ENCODE measurements at regions not wholly inside any gene's neighbourhood (a gene's known extent, or its start where the extent isn't known, plus 50 kb on each side); places are given as distances from the start of the nearest gene placed in this dataset.
"Not testable (repeated sequence)": the region's sequence is repeated elsewhere in the genome, so short reads cannot be mapped to it uniquely, and the experiment has no call there.

- Histone ChIP-seq H3K9me3 (replicated peaks) (no peaks in the 10 kb centered on the region), H3K4me3 (no peak overlapping the region), H3K36me3 (no peaks in the 10 kb centered on the region), H3K4me1 (no peaks in the 10 kb centered on the region), H3K27ac (no peak overlapping the region), H3K27me3 (no peaks in the 10 kb centered on the region)
- DNase-seq, result no peak
Observed at GRCh38 chr11:92083123-92083522, 141.5 kb upstream of the FAT3 start.

GRCh38 chr11:92082652-92083051 is 142.0 kb upstream of the FAT3 start:
- Histone ChIP-seq H3K36me3 (no peaks in the 10 kb centered on the region), H3K27ac (no peak overlapping the region), H3K9me3 (replicated peaks) (no peaks in the 10 kb centered on the region), H3K27me3 (no peaks in the 10 kb centered on the region), H3K4me1 (no peaks in the 10 kb centered on the region), H3K4me3 (no peak overlapping the region)
- DNase-seq, result no peak

- not testable (repeated sequence) for DNase-seq
Observed at GRCh38 chr11:92074498-92074897, 150.1 kb upstream of the FAT3 start.

GRCh38 chr11:92071660-92072059 is 153.0 kb upstream of the FAT3 start:
- Histone ChIP-seq H3K4me1 (no peaks in the 10 kb centered on the region), H3K36me3 (no peaks in the 10 kb centered on the region), H3K27ac (no peak overlapping the region), H3K4me3 (no peak overlapping the region), H3K9me3 (replicated peaks) (no peaks in the 10 kb centered on the region), H3K27me3 (no peaks in the 10 kb centered on the region)
- DNase-seq, result no peak

More at GRCh38 chr11:92074498-92074897, 150.1 kb upstream of the FAT3 start:
- H3K4me3 ChIP-seq; H3K27ac ChIP-seq; H3K4me1 ChIP-seq; H3K9me3 ChIP-seq (replicated peaks); H3K36me3 ChIP-seq; H3K27me3 ChIP-seq: not testable (repeated sequence)

- Histone ChIP-seq H3K4me1 (no peaks in the 10 kb centered on the region), H3K27me3 (no peaks in the 10 kb centered on the region), H3K27ac (no peak overlapping the region), H3K36me3 (no peaks in the 10 kb centered on the region), H3K4me3 (no peak overlapping the region), H3K9me3 (replicated peaks) (no peaks in the 10 kb centered on the region)
- DNase-seq, result no peak
Observed at GRCh38 chr11:92070026-92070889, 154.4 kb upstream of the FAT3 start.

- no peak for DNase-seq
- no peaks in the 10 kb centered on the region for H3K4me1 ChIP-seq
Observed at GRCh38 chr11:92067016-92067415, 157.6 kb upstream of the FAT3 start.

GRCh38 chr11:92061456-92062062 is 163.1 kb upstream of the FAT3 start:
- no peak overlapping the region for H3K4me3 ChIP-seq
- H3K27ac ChIP-seq, result no peak overlapping the region
- DNase-seq, result no peak
- H3K4me1 ChIP-seq, result no peaks in the 10 kb centered on the region
- no peaks in the 10 kb centered on the region for H3K9me3 ChIP-seq (replicated peaks)
- H3K36me3 ChIP-seq, result no peaks in the 10 kb centered on the region
- no peaks in the 10 kb centered on the region for H3K27me3 ChIP-seq

More at GRCh38 chr11:92067016-92067415, 157.6 kb upstream of the FAT3 start:
- H3K4me3 ChIP-seq, result no peak overlapping the region
- H3K27ac ChIP-seq, result no peak overlapping the region
- H3K36me3 ChIP-seq, result no peaks in the 10 kb centered on the region
- H3K9me3 ChIP-seq (replicated peaks), result no peaks in the 10 kb centered on the region
- H3K27me3 ChIP-seq, result no peaks in the 10 kb centered on the region

- DNase-seq, result no peak
- H3K27ac ChIP-seq, result no peak overlapping the region
- H3K4me3 ChIP-seq, result no peak overlapping the region
Observed at GRCh38 chr11:92057849-92058442, 166.7 kb upstream of the FAT3 start.

GRCh38 chr11:92053216-92053615 is 171.4 kb upstream of the FAT3 start:
- no peaks in the 10 kb centered on the region for H3K4me1 ChIP-seq
- no peaks in the 10 kb centered on the region for H3K9me3 ChIP-seq (replicated peaks)
- H3K36me3 ChIP-seq, result no peaks in the 10 kb centered on the region
- H3K27ac ChIP-seq, result no peak overlapping the region
- H3K4me3 ChIP-seq, result no peak overlapping the region
- no peaks in the 10 kb centered on the region for H3K27me3 ChIP-seq
- no peak for DNase-seq

More at GRCh38 chr11:92057849-92058442, 166.7 kb upstream of the FAT3 start:
- H3K4me1 ChIP-seq, result no peaks in the 10 kb centered on the region
- H3K9me3 ChIP-seq (replicated peaks), result no peaks in the 10 kb centered on the region
- no peaks in the 10 kb centered on the region for H3K36me3 ChIP-seq
- no peaks in the 10 kb centered on the region for H3K27me3 ChIP-seq

- Histone ChIP-seq H3K36me3 (no peaks in the 10 kb centered on the region), H3K27ac (no peak overlapping the region), H3K9me3 (replicated peaks) (no peaks in the 10 kb centered on the region), H3K27me3 (no peaks in the 10 kb centered on the region), H3K4me1 (no peaks in the 10 kb centered on the region), H3K4me3 (no peak overlapping the region)
- DNase-seq, result no peak
Observed at GRCh38 chr11:92050305-92050704, 174.3 kb upstream of the FAT3 start.

- H3K9me3 ChIP-seq (replicated peaks), result no peaks in the 10 kb centered on the region
- H3K4me1 ChIP-seq, result no peaks in the 10 kb centered on the region
- H3K4me3 ChIP-seq, result no peak overlapping the region
- no peaks in the 10 kb centered on the region for H3K27me3 ChIP-seq
- H3K36me3 ChIP-seq, result no peaks in the 10 kb centered on the region
- DNase-seq, result no peak
- no peak overlapping the region for H3K27ac ChIP-seq
Observed at GRCh38 chr11:92048415-92048814, 176.2 kb upstream of the FAT3 start.

GRCh38 chr11:92046103-92046502 is 178.5 kb upstream of the FAT3 start:
- H3K27ac ChIP-seq, result no peak overlapping the region
- H3K4me1 ChIP-seq, result no peaks in the 10 kb centered on the region
- no peaks in the 10 kb centered on the region for H3K36me3 ChIP-seq
- no peaks in the 10 kb centered on the region for H3K27me3 ChIP-seq
- H3K4me3 ChIP-seq, result no peak overlapping the region
- no peaks in the 10 kb centered on the region for H3K9me3 ChIP-seq (replicated peaks)
- DNase-seq, result no peak

GRCh38 chr11:92045301-92045700 is 179.3 kb upstream of the FAT3 start:
- H3K9me3 ChIP-seq (replicated peaks), result no peaks in the 10 kb centered on the region
- H3K36me3 ChIP-seq, result no peaks in the 10 kb centered on the region
- H3K27me3 ChIP-seq, result no peaks in the 10 kb centered on the region
- no peak overlapping the region for H3K4me3 ChIP-seq
- no peak for DNase-seq
- H3K27ac ChIP-seq, result no peak overlapping the region
- no peaks in the 10 kb centered on the region for H3K4me1 ChIP-seq

- no peak overlapping the region for H3K4me3 ChIP-seq
- no peaks in the 10 kb centered on the region for H3K9me3 ChIP-seq (replicated peaks)
- no peak overlapping the region for H3K27ac ChIP-seq
- no peaks in the 10 kb centered on the region for H3K4me1 ChIP-seq
- no peaks in the 10 kb centered on the region for H3K27me3 ChIP-seq
- no peaks in the 10 kb centered on the region for H3K36me3 ChIP-seq
- DNase-seq, result no peak
Observed at GRCh38 chr11:92035488-92035887, 189.1 kb upstream of the FAT3 start.

GRCh38 chr11:92027136-92027535 is 197.5 kb upstream of the FAT3 start:
- DNase-seq, result not testable (repeated sequence)

More at GRCh38 chr11:92027136-92027535, 197.5 kb upstream of the FAT3 start:
- not testable (repeated sequence) for H3K27me3 ChIP-seq; H3K9me3 ChIP-seq (replicated peaks); H3K27ac ChIP-seq; H3K4me3 ChIP-seq; H3K36me3 ChIP-seq; H3K4me1 ChIP-seq
